22Rv1 (cell line): ENCODE measurements at regions not wholly inside any gene's neighbourhood (a gene's known extent, or its start where the extent isn't known, plus 50 kb on each side); places are given as distances from the start of the nearest gene placed in this dataset.
"Not testable (repeated sequence)": the region's sequence is repeated elsewhere in the genome, so short reads cannot be mapped to it uniquely, and the experiment has no call there.

Source experiments
- ZFX ChIP-seq: fragments of 450-650 bp; IDR thresholded peaks from 2 replicates; pipeline ENCODE4 v1.6.1; 2017; ENCODE audit warnings: antibody characterized with exemption, borderline replicate concordance
- TF ChIP-seq, protein P1 (sequence below): fragments of 450-650 bp; IDR thresholded peaks from 2 replicates; pipeline ENCODE4 v1.5.1; 2017; ENCODE audit warnings: mild to moderate bottlenecking

DNA sequence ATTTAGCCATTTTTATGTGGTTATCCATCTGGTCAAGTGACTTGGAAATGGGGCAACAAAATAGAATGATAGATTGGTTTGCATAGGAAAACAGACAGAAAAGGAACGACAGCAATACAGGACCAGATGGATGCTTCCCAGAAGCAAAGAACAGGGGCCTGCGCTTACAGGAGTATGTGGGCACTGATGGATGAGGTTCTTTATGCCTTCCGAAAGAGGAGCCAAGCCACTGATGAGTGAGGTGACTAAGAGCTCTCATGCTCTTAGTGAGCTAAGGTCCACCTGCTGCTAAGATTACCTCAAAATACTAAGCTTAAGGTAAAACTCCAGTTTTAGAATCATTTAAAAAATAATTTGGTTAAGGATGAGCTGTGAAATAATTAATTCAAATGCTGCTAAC is 247.4 kb upstream of the FAM240B start:
- TF ChIP-seq, protein P1, sequence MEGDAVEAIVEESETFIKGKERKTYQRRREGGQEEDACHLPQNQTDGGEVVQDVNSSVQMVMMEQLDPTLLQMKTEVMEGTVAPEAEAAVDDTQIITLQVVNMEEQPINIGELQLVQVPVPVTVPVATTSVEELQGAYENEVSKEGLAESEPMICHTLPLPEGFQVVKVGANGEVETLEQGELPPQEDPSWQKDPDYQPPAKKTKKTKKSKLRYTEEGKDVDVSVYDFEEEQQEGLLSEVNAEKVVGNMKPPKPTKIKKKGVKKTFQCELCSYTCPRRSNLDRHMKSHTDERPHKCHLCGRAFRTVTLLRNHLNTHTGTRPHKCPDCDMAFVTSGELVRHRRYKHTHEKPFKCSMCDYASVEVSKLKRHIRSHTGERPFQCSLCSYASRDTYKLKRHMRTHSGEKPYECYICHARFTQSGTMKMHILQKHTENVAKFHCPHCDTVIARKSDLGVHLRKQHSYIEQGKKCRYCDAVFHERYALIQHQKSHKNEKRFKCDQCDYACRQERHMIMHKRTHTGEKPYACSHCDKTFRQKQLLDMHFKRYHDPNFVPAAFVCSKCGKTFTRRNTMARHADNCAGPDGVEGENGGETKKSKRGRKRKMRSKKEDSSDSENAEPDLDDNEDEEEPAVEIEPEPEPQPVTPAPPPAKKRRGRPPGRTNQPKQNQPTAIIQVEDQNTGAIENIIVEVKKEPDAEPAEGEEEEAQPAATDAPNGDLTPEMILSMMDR = not testable (repeated sequence)
- TF ChIP-seq ZFX = not testable (repeated sequence)
